ENCODE measurements at regions not wholly inside any gene's neighbourhood (a gene's known extent, or its start where the extent isn't known, plus 50 kb on each side); places are given as distances from the start of the nearest gene placed in this dataset.
"Not testable (repeated sequence)": the region's sequence is repeated elsewhere in the genome, so short reads cannot be mapped to it uniquely, and the experiment has no call there.

DNA sequence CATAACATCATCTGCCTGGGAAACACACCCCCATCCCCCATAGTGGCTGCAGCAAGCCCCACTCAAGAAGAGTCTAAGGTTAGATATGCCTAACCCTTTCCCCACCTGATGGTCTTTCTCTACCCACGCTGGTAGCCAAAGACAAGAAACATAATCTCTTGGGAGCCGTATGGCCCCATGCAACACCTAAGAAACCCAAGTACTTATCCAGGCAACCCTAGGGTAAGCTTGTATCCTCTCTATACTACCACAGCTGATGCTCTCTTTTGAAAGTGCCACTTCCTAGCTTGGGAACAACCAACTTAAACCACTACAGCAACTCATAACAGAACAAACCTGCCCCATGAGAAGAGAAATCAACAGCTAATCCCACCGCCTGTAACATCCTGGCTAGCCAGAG is 161.1 kb downstream of the MSN start:
- no peaks in the 10 kb centered on the region for H3K9me3 ChIP-seq (ENCODE audit: control insufficient read depth, insufficient read depth, low read length)
- no peaks in the 10 kb centered on the region for H3K36me3 ChIP-seq (ENCODE audit: insufficient read depth, low read length)
- no peak overlapping the region for H3K9ac ChIP-seq (ENCODE audit: low read depth, low read length)
- no peaks in the 10 kb centered on the region; the same call in 1 of the 2 replicates for H3K4me1 ChIP-seq (ENCODE audit: insufficient read depth, low read length)

DNA sequence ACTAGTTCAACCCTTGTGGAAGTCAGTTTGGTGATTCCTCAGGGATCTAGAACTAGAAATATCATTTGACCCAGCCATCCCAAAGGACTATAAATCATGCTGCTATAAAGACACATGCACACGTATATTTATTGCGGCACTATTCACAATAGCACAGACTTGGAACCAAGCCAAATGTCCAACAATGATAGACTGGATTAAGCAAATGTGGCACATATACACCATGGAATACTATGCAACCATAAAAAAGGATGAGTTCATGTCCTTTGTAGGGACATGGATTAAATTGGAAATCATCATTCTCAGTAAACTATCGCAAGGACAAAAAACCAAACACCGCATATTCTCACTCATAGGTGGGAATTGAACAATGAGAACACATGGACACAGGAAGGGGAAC is 157.8 kb downstream of the MSN start:
- H3K9ac ChIP-seq (ENCODE audit: low read depth, low read length); H3K4me1 ChIP-seq (ENCODE audit: insufficient read depth, low read length); H3K9me3 ChIP-seq (ENCODE audit: control insufficient read depth, insufficient read depth, low read length): not testable (repeated sequence)

GRCh38 chrX:65821721-65822496 is 154.5 kb downstream of the MSN start:
- Histone ChIP-seq H3K9me3 (ENCODE audit: control insufficient read depth, insufficient read depth, low read length) (no peaks in the 10 kb centered on the region), H3K9ac (ENCODE audit: low read depth, low read length) (peak overlapping the region; percentile 45), H3K36me3 (ENCODE audit: insufficient read depth, low read length) (no peaks in the 10 kb centered on the region), H3K4me1 (ENCODE audit: insufficient read depth, low read length) (peaks cover 5% of the 10 kb centered on the region)

More for the DNA sequence above, 157.8 kb downstream of the MSN start:
- H3K36me3 ChIP-seq (ENCODE audit: insufficient read depth, low read length), result not testable (repeated sequence)

DNA sequence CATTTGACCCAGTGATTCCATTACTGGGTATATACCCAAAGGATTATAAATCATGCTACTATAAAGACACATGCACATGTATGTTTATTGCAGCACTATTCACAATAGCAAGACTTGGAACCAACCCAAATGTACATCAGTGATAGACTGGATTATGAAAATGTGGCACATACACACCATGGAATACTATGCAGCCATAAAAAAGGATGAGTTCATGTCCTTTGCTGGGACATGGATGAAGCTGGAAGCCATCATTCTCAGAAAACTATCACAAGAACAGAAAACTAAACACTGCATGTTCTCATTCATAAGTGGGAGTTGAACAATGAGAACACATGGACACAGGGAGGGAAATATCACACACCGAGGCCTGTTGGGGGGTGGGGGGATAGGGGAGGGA is 152.5 kb downstream of the MSN start:
- H3K9ac ChIP-seq (ENCODE audit: low read depth, low read length); H3K36me3 ChIP-seq (ENCODE audit: insufficient read depth, low read length); H3K4me1 ChIP-seq (ENCODE audit: insufficient read depth, low read length); H3K9me3 ChIP-seq (ENCODE audit: control insufficient read depth, insufficient read depth, low read length): not testable (repeated sequence)

DNA sequence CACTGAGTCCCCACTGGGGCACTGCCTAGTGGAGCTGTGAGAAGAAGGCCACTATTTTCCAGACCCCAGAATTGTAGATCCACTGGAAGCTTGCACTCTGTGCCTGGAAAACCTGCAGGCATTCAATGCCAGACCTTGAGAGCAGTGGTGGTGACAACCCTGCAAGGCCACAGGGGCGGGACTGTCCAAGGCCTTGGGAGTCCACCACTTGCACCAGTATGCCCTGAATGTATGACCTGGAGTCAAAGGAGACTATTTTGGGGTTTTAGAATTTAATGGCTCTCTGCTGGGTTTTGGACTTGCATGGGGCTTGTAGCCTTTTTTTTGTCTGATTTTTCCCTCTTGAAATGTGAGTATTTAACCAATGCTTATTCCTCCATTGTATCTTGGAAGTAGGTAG is 145.8 kb downstream of the MSN start:
- no peaks in the 10 kb centered on the region for H3K4me1 ChIP-seq (ENCODE audit: insufficient read depth, low read length)
- peaks cover 5% of the 10 kb centered on the region for H3K9me3 ChIP-seq (ENCODE audit: control insufficient read depth, insufficient read depth, low read length)
- H3K9ac ChIP-seq (ENCODE audit: low read depth, low read length), result no peak overlapping the region
- no peaks in the 10 kb centered on the region for H3K36me3 ChIP-seq (ENCODE audit: insufficient read depth, low read length)

DNA sequence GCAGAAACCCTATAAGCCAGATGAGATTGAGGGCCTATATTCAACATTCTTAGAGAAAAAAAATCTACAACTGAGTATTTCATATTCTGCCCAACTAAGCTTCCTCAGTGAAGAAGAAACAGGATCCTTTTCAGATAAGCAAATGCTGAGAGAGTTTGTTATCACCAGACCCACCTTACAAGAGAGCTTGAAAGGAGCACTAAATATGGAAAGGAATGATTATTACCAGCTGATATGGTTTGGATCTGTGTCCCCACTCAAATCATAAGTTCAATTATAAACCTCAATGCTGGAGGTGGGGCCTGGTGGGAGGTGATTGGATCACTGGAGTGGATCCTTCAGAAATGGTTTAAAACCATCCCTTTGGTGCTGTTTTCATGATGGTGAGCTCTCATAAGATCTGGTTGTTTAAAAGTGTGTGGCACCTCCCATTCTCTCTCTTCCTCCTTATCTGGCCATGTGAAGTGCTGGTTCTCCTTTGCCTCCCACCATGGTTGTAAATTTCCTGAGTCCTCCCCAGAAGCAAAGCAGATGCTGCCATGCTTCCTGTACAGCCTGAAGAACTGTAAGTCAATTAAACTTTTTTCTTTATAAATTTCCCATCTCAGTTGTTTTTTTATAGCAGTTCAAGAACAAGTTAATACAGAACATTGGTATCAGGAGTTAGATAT is 144.2 kb downstream of the MSN start:
- H3K4me1 ChIP-seq (ENCODE audit: insufficient read depth, low read length), result no peaks in the 10 kb centered on the region
- peaks cover 5% of the 10 kb centered on the region for H3K9me3 ChIP-seq (ENCODE audit: control insufficient read depth, insufficient read depth, low read length)
- no peaks in the 10 kb centered on the region for H3K36me3 ChIP-seq (ENCODE audit: insufficient read depth, low read length)

More for the DNA sequence above, 144.2 kb downstream of the MSN start:
- H3K9ac ChIP-seq (ENCODE audit: low read depth, low read length), result no peak overlapping the region

Measured in ES-I3 (cell line).